SH-SY5Y (cell line): ENCODE measurements at regions not wholly inside any gene's neighbourhood (a gene's known extent, or its start where the extent isn't known, plus 50 kb on each side); places are given as distances from the start of the nearest gene placed in this dataset.

Experiments used
- GATA2 ChIP-seq: IDR thresholded peaks from 2 replicates; pipeline ENCODE4 v1.6.1; 2011; ENCODE audit warnings: mild to moderate bottlenecking, low read depth, low read length
- GATA3 ChIP-seq: IDR thresholded peaks from 2 replicates; pipeline ENCODE4 v1.6.1; 2011; ENCODE audit warnings: low read depth, mild to moderate bottlenecking, low read length, moderate library complexity

DNA sequence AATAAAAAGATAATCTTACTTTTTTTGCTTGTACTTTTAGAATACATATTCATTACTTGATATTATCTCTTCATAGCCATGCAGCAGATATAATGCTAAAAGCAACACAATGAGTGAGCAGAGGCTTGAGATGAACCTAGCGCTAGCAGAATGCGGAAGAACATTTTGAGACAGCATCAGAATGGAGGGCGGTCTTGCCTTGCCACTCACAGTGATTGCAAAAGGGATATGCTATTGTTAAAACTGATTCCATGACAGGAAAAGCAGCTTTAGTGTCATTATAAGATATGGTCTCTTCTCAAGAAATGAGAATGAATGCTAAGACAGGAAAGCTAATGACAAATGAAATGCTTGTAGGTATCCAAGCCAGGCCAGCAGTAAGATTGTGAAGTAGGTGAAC lies 200.0 kb upstream of the GJE1 start:
- TF ChIP-seq GATA3 (no peak), GATA2 (no peak)
